GM19351 (cell line): ENCODE measurements at regions not wholly inside any gene's neighbourhood (a gene's known extent, or its start where the extent isn't known, plus 50 kb on each side); places are given as distances from the start of the nearest gene placed in this dataset.
"Not testable (repeated sequence)": the region's sequence is repeated elsewhere in the genome, so short reads cannot be mapped to it uniquely, and the experiment has no call there.

ENCODE experiments used
- ATAC-seq: cut with Tn5 transposase; IDR thresholded peaks from one replicate; pipeline ENCODE4 v1.9.1; 2021; ENCODE audit warnings: mild to moderate bottlenecking, moderate library complexity; ENCODE audit not compliant: unreplicated experiment

GRCh38 chr16:86222547-86222946 is 287.8 kb upstream of the FOXF1 start:
- no peak for ATAC-seq

- no peak for ATAC-seq
Measured at GRCh38 chr16:86222965-86223551, 287.3 kb upstream of the FOXF1 start.

- no peak for ATAC-seq
Measured at GRCh38 chr16:86224126-86224525, 286.2 kb upstream of the FOXF1 start.

GRCh38 chr16:86224629-86225028 is 285.7 kb upstream of the FOXF1 start:
- no peak for ATAC-seq

GRCh38 chr16:86225905-86226371 is 284.4 kb upstream of the FOXF1 start:
- ATAC-seq: no peak

- no peak for ATAC-seq
Measured at GRCh38 chr16:86227041-86227440, 283.3 kb upstream of the FOXF1 start.

GRCh38 chr16:86227801-86228200 is 282.5 kb upstream of the FOXF1 start:
- ATAC-seq: no peak

GRCh38 chr16:86228713-86229112 is 281.6 kb upstream of the FOXF1 start:
- no peak for ATAC-seq

GRCh38 chr16:86229283-86229682 is 281.0 kb upstream of the FOXF1 start:
- ATAC-seq: no peak

- no peak for ATAC-seq
Measured at GRCh38 chr16:86229866-86230656, 280.3 kb upstream of the FOXF1 start.

- no peak for ATAC-seq
Measured at GRCh38 chr16:86231321-86231995, 278.9 kb upstream of the FOXF1 start.

- no peak for ATAC-seq
Measured at GRCh38 chr16:86231996-86232350, 278.4 kb upstream of the FOXF1 start.

- no peak for ATAC-seq
Measured at GRCh38 chr16:86232496-86232895, 277.8 kb upstream of the FOXF1 start.

GRCh38 chr16:86233506-86233905 is 276.8 kb upstream of the FOXF1 start:
- ATAC-seq: not testable (repeated sequence)

GRCh38 chr16:86239381-86239780 is 270.9 kb upstream of the FOXF1 start:
- ATAC-seq: no peak

GRCh38 chr16:86240716-86241363 is 269.5 kb upstream of the FOXF1 start:
- ATAC-seq: no peak

GRCh38 chr16:86241681-86242080 is 268.6 kb upstream of the FOXF1 start:
- no peak for ATAC-seq

- no peak for ATAC-seq
Measured at GRCh38 chr16:86242244-86243122, 267.8 kb upstream of the FOXF1 start.

GRCh38 chr16:86243123-86243473 is 267.2 kb upstream of the FOXF1 start:
- no peak for ATAC-seq

GRCh38 chr16:86243571-86244154 is 266.7 kb upstream of the FOXF1 start:
- no peak for ATAC-seq
